PC-9 (cell line): ENCODE measurements at regions not wholly inside any gene's neighbourhood (a gene's known extent, or its start where the extent isn't known, plus 50 kb on each side); places are given as distances from the start of the nearest gene placed in this dataset.
"Not testable (repeated sequence)": the region's sequence is repeated elsewhere in the genome, so short reads cannot be mapped to it uniquely, and the experiment has no call there.

ENCODE experiments used
- BruUV-seq: library from RNA; stranded (reverse); fragments of 400-500 nt; replicated peaks from 2 replicates; lab custom pipeline; 2021; lab: Mats Ljungman, UMichigan
- CTCF ChIA-PET: fragments of 300-600 bp; sonication (Branson Sonifier 250); formaldehyde crosslinking; loops from one replicate; lab custom pipeline; 2022; ENCODE audit warnings: antibody characterized with exemption; lab: Charles Lee
- POLR2A ChIA-PET: fragments of 300-600 bp; sonication (Branson Sonifier 250); formaldehyde crosslinking; loops from one replicate; lab custom pipeline; 2022; ENCODE audit warnings: antibody characterized with exemption; ENCODE audit not compliant: unreplicated experiment; lab: Charles Lee
- DNase-seq, 2 experiments: peaks; one replicate each; pipeline versions ENCODE4 v3.0.0 to v3.0.0-alpha.2; 2015 to 2022; ENCODE audit warnings: mixed read lengths in 1 of 2
- H2AFZ ChIP-seq: fragments of 200-600 bp; sonication (generic); 2 replicates; pipeline ENCODE4 v1.8.1; 2017; ENCODE audit warnings: antibody characterized with exemption
- H3F3A ChIP-seq: fragments of 200-600 bp; sonication (generic); 2 replicates; pipeline ENCODE4 v1.8.1; 2017; ENCODE audit warnings: antibody characterized with exemption, mild to moderate bottlenecking, low read depth; ENCODE audit not compliant: insufficient read depth
- H3K27ac ChIP-seq: fragments of 200-600 bp; sonication (generic); 2 replicates; pipeline ENCODE4 v1.6.1; 2016; ENCODE audit warnings: mixed run types
- H3K27me3 ChIP-seq: fragments of 200-600 bp; sonication (generic); 2 replicates; pipeline ENCODE4 v1.6.1; 2016; ENCODE audit warnings: low read depth, mixed run types; ENCODE audit not compliant: insufficient read depth
- H3K36me3 ChIP-seq: fragments of 200-600 bp; sonication (generic); 2 replicates; pipeline ENCODE4 v1.6.1; 2016; ENCODE audit warnings: low read depth, mixed run types
- H3K4me1 ChIP-seq: fragments of 200-600 bp; sonication (generic); replicated peaks from 2 replicates; pipeline ENCODE4 v1.6.1; 2016; ENCODE audit warnings: mixed run types; ENCODE audit not compliant: insufficient read depth
- H3K4me2 ChIP-seq: fragments of 200-600 bp; sonication (generic); 2 replicates; pipeline ENCODE4 v1.6.1; 2017; ENCODE audit warnings: mixed run types
- H3K4me3 ChIP-seq: fragments of 200-600 bp; sonication (generic); 2 replicates; pipeline ENCODE4 v1.6.1; 2016; ENCODE audit warnings: mixed run types
- H3K79me2 ChIP-seq: fragments of 200-600 bp; sonication (generic); 2 replicates; pipeline ENCODE4 v1.6.1; 2017; ENCODE audit warnings: low read depth, mixed run types
- H3K9me2 ChIP-seq: fragments of 200-600 bp; sonication (generic); 2 replicates; pipeline ENCODE4 v1.8.1; 2017; ENCODE audit warnings: mild to moderate bottlenecking; ENCODE audit not compliant: insufficient read depth
- H3K9me3 ChIP-seq: fragments of 200-600 bp; sonication (generic); 2 replicates; pipeline ENCODE4 v1.8.1; 2016; ENCODE audit warnings: low read depth; ENCODE audit not compliant: insufficient read depth
- H4K20me1 ChIP-seq: fragments of 200-600 bp; sonication (generic); 2 replicates; pipeline ENCODE4 v1.8.1; 2017; ENCODE audit not compliant: insufficient read depth
- EZH2 ChIP-seq: fragments of 200-600 bp; sonication (generic); IDR thresholded peaks from 2 replicates; pipeline ENCODE4 v1.8.0; 2017; ENCODE audit warnings: antibody characterized with exemption, low read depth
- intact Hi-C: fragments of 100-400 bp; cut with micrococcal nuclease; formaldehyde crosslinking; loops from one replicate; pipeline ENCODE4 v1.10.0; 2022; ENCODE audit not compliant: unreplicated experiment
- TF ChIP-seq, protein P1 (sequence below): fragments of 200-600 bp; sonication (generic); conservative IDR thresholded peaks from 2 replicates; pipeline ENCODE4 v1.6.1; 2017; ENCODE audit warnings: mixed run types, antibody characterized with exemption, mild to moderate bottlenecking, moderate library complexity

DNA sequence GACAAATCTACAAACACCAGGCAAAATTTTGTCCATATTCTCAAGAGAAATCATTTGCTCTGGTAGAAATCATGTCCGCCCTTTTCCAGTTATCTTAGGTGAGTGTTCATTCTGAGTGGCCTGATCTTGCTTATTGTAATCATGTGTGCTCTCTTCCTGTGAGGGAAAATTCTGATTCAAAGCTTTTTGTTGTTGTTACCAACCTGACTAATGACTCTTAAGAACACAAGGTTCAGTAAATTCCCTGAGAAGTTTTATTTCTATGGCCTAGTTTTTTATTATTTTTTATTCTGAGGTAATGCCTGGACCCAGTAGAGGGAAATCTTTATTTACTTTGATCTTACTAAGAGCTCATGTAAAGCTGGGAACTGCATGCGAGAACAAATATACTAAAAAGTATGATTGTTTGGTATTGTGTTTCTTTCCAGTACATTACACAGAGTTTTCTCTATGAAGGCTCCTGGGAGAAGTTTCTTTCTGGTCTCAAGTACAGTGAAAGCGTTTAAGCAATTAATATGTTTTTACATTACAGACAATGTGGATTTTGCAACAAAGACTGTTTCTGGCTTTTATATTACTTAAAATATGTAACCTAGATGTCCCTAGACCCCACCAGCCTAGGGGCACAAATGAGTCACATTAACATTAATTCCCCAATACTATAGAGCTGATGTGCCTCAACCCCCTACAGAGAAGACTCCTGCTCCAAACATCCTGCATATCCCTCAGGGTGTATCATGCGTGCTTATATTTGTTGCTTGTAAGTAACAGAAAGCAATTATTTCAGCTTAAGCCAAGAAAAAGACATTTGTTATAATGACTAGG lies 138.1 kb downstream of the TMEM167A start:
- CTCF ChIA-PET: no interaction called here
- no peak overlapping the region for H2AFZ ChIP-seq
- H3K9me2 ChIP-seq: no peaks in the 10 kb centered on the region

DNA sequence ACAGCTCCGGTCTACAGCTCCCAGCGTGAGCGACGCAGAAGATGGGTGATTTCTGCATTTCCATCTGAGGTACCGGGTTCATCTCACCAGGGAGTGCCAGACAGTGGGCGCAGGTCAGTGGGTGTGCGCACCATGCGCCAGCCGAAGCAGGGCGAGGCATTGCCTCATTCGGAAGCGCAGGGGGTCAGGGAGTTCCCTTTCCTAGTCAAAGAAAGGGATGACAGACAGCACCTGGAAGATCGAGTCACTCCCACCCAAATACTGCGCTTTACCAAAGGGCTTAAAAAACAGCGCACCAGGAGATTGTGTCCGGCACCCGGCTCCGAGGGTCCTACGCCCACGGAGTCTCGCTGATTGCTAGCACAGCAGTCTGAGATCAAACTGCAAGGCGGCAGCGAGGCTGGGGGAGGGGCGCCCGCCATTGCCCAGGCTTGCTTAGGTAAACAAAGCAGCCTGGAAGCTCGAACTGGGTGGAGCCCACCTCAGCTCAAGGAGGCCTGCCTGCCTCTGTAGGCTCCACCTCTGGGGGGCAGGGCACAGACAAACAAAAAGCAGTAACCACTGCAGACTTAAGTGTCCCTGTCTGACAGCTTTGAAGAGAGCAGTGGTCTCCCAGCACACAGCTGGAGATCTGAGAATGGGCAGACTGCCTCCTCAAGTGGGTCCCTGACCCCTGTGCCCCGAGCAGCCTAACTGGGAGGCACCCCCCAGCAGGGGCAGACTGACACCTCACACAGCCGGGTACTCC lies 144.5 kb downstream of the TMEM167A start:
- H3K79me2 ChIP-seq, H3K36me3 ChIP-seq, BruUV-seq, H3K27ac ChIP-seq, H3K9me3 ChIP-seq, H4K20me1 ChIP-seq, CTCF ChIA-PET, H3K4me2 ChIP-seq, DNase-seq, H3K27me3 ChIP-seq, intact Hi-C loops, POLR2A ChIA-PET, H3K4me3 ChIP-seq, H3K9me2 ChIP-seq, H2AFZ ChIP-seq, H3F3A ChIP-seq: not testable (repeated sequence)
- peaks cover 13% of the 10 kb centered on the region; the same call in 1 of the 2 replicates for H3K4me1 ChIP-seq

More for the DNA sequence above, 138.1 kb downstream of the TMEM167A start:
- intact Hi-C loops: no loop called here
- Histone ChIP-seq H3K27me3 (no peaks in the 10 kb centered on the region), H3K4me2 (no peak overlapping the region), H3K27ac (no peak overlapping the region), H4K20me1 (no peaks in the 10 kb centered on the region), H3K36me3 (no peaks in the 10 kb centered on the region), H3K79me2 (no peaks in the 10 kb centered on the region), H3F3A (no peaks in the 10 kb centered on the region), H3K9me3 (no peaks in the 10 kb centered on the region), H3K4me3 (no peak overlapping the region), H3K4me1 (no peaks in the 10 kb centered on the region)
- POLR2A ChIA-PET: no interaction called here
- TF ChIP-seq, protein P1, sequence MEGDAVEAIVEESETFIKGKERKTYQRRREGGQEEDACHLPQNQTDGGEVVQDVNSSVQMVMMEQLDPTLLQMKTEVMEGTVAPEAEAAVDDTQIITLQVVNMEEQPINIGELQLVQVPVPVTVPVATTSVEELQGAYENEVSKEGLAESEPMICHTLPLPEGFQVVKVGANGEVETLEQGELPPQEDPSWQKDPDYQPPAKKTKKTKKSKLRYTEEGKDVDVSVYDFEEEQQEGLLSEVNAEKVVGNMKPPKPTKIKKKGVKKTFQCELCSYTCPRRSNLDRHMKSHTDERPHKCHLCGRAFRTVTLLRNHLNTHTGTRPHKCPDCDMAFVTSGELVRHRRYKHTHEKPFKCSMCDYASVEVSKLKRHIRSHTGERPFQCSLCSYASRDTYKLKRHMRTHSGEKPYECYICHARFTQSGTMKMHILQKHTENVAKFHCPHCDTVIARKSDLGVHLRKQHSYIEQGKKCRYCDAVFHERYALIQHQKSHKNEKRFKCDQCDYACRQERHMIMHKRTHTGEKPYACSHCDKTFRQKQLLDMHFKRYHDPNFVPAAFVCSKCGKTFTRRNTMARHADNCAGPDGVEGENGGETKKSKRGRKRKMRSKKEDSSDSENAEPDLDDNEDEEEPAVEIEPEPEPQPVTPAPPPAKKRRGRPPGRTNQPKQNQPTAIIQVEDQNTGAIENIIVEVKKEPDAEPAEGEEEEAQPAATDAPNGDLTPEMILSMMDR: no peak
- TF ChIP-seq EZH2: no peak
- BruUV-seq: no TSS peak
- DNase-seq: no peak

DNA sequence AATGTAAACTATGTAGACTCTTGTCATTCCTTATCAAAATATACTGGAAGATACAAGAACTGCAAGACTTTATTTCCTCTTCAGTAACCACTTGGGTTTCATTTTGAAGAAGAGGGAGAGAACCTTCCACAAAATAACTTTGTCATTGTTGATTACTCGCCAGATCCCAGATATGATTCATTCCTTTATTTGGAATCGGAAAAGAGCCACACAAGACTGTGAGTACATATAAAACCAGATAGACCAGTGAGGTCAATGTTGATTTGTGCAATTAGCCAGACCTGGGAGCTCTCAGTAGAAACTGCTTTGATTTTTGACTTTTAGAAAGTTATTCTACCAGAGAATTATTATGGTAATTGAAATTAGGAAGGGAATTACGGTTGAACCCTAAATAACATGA lies 146.1 kb downstream of the TMEM167A start:
- H3K79me2 ChIP-seq: no peaks in the 10 kb centered on the region

More for the DNA sequence above, 146.1 kb downstream of the TMEM167A start:
- POLR2A ChIA-PET: interaction anchor here (0.6 kb wide), 1 partner anchor 571 kb away, joined by 13 read pairs; no protein-coding TSS in a partner anchor
- Histone ChIP-seq H3K27me3 (no peaks in the 10 kb centered on the region), H3K4me2 (peak overlapping the region; percentile 25; the same call in 1 of the 2 replicates), H3K27ac (peak overlapping the region; percentile 39; the same call in 1 of the 2 replicates), H3K4me1 (peaks cover 13% of the 10 kb centered on the region; the same call in 1 of the 2 replicates), H3F3A (no peaks in the 10 kb centered on the region), H3K9me3 (no peaks in the 10 kb centered on the region), H3K9me2 (no peaks in the 10 kb centered on the region), H4K20me1 (no peaks in the 10 kb centered on the region), H3K4me3 (no peak overlapping the region), H2AFZ (no peak overlapping the region), H3K36me3 (no peaks in the 10 kb centered on the region)
- intact Hi-C loops: loop anchor here (2.0 kb wide), 1 partner anchor 146 kb away; the partner anchor contains the start of genes TMEM167A and XRCC4
- no peak for DNase-seq
- no peak for TF ChIP-seq EZH2
- TF ChIP-seq, protein P1: no peak
- CTCF ChIA-PET: no interaction called here
- no TSS peak for BruUV-seq
